ENCODE measurements at regions not wholly inside any gene's neighbourhood (a gene's known extent, or its start where the extent isn't known, plus 50 kb on each side); places are given as distances from the start of the nearest gene placed in this dataset.
"Not testable (repeated sequence)": the region's sequence is repeated elsewhere in the genome, so short reads cannot be mapped to it uniquely, and the experiment has no call there.

- in situ Hi-C loops (cut with HindIII; ENCODE audit: low sequenced_read_pairs) = no loop called here
- DNase-seq (ENCODE audit: low spot score) = no peak
These were observed 78.2 kb downstream of the MSL3 start for GRCh38 chrX:11836284-11836683.

DNA sequence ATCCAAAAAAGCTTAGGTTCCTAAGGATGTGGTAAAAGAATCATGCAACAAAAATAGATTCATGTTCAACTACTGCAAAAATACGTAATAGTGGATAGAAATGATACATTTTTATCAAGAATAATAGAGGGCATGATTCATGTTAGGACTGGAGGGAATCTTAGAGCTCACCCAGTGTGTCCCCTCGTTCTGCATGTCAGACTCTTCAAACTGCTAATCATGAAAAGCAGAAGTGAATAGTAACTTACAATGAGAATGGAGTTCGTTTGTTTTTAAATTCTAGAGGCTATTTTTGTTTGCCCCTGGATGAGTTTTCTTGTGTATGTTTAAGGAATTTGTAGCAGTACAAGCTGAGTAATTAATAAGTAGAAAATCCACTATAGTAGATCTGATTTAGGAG is 79.4 kb downstream of the MSL3 start:
- no peak for DNase-seq (ENCODE audit: low spot score)
- in situ Hi-C loops (cut with HindIII; ENCODE audit: low sequenced_read_pairs) = no loop called here

- no peak for DNase-seq (ENCODE audit: low spot score)
- in situ Hi-C loops (cut with HindIII; ENCODE audit: low sequenced_read_pairs) = no loop called here
These were observed 106.1 kb downstream of the MSL3 start for GRCh38 chrX:11864171-11864570.

DNA sequence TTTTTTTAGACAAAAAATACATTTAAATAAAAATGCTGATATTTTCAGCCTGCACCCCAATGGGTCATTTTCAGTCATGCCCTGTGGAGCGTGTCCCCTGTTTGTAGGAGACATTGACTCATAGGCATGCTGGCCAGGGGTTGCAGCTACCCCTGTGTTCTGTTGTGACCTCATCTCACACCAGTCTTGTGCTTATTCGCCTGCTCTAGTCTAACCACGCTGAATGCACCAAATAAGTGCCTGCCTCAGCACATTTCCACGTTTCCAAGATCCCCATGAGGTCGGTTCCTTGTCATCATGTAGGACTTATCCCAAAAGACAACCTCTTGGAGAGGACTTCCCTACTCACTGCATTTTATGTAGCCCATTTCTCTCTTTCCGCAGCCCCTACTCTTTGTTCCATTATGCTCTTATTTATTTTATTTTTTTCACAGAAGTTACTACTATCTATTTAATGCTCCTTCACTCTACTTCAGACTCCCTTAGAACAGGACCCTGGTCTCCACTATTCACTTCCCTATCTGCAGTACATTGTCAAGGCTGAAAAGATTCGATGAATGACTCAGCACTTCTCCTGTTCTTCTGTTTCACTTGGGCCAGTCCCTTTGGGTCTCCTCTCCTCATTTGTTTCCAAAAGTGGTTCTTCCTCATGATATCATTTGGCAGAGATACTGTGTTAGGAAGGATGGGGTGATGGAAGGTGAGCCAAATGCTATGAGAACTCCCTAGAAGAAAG is 109.7 kb downstream of the MSL3 start:
- in situ Hi-C loops (cut with HindIII; ENCODE audit: low sequenced_read_pairs) = no loop called here
- DNase-seq (ENCODE audit: low spot score) = no peak

DNA sequence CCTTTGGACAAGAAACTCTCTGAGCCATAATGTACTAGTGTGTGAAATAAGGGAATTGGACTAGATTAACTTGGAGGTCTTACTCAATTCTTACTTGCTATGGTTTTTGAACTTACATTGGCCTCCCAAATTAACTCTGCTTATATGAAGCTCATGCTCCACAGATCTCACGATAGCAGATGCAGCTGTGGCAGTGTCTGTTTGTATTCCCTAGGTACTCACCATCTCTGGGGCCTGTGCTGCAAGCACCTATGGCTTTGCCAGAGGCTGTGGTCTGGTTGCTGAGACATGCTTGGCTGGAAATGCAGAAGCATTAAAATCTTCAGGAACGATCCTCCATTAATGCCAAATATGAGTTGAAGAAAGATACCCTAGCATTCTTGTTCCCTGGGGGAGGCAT is 112.8 kb downstream of the MSL3 start:
- no peak for DNase-seq (ENCODE audit: low spot score)
- in situ Hi-C loops (cut with HindIII; ENCODE audit: low sequenced_read_pairs) = no loop called here

- in situ Hi-C loops (cut with HindIII; ENCODE audit: low sequenced_read_pairs) = no loop called here
These were observed 123.6 kb downstream of the MSL3 start for GRCh38 chrX:11881485-11882170.

GRCh38 chrX:11886745-11887144 is 128.7 kb downstream of the MSL3 start:
- in situ Hi-C loops (cut with HindIII; ENCODE audit: low sequenced_read_pairs) = no loop called here
- DNase-seq (ENCODE audit: low spot score) = no peak

More at GRCh38 chrX:11881485-11882170, 123.6 kb downstream of the MSL3 start:
- no peak for DNase-seq (ENCODE audit: low spot score)

DNA sequence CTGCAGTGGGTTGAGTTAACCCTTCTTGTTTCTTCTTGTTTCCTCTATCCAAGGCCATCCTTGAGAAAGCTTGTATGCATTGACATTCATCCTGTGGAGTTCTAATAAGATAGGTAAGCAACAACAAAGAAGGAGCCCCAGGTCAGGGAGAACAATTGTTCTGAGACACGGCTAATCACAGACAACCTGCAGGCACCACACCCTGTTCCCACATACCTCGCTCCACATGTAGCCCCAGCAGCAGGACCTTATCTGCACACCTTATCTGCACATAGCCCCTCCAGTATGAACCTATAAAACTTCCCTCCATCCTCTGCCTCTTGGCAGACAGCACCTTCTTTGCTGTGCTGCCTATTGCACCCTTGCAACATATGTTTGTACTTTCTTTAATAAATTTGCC is 129.1 kb downstream of the MSL3 start:
- in situ Hi-C loops (cut with HindIII; ENCODE audit: low sequenced_read_pairs) = no loop called here
- no peak for DNase-seq (ENCODE audit: low spot score)

- in situ Hi-C loops (cut with HindIII; ENCODE audit: low sequenced_read_pairs) = no loop called here
- DNase-seq (ENCODE audit: low spot score) = no peak
These were observed 130.4 kb downstream of the MSL3 start for GRCh38 chrX:11888421-11888820.

DNA sequence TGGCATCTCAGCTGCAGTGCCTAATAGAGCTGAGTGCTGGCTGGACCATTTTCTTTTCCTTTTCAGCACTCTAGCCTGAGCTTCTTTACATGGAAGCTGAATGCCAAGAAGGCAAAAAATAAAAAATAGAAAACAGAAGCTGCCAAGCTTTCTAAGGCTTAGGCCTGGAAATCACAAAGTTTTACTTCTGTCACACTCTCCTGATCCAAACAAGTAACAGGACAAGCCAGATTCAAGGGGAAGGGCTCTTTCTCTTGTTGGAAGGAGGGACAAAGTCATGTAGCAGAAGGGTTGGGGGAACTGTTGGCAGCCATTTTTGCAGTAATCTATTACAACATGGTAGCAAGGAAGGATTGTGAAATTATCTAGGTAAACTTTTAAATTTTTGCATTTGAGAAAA is 131.8 kb downstream of the MSL3 start:
- in situ Hi-C loops (cut with HindIII; ENCODE audit: low sequenced_read_pairs) = no loop called here
- DNase-seq (ENCODE audit: low spot score) = no peak

- in situ Hi-C loops (cut with HindIII; ENCODE audit: low sequenced_read_pairs) = no loop called here
- peak; percentile 66 for DNase-seq (ENCODE audit: low spot score)
These were observed 132.9 kb downstream of the MSL3 start for GRCh38 chrX:11890836-11891514.

GRCh38 chrX:11893933-11894710 is 136.1 kb downstream of the MSL3 start:
- no peak for DNase-seq (ENCODE audit: low spot score)
- in situ Hi-C loops (cut with HindIII; ENCODE audit: low sequenced_read_pairs) = no loop called here

DNA sequence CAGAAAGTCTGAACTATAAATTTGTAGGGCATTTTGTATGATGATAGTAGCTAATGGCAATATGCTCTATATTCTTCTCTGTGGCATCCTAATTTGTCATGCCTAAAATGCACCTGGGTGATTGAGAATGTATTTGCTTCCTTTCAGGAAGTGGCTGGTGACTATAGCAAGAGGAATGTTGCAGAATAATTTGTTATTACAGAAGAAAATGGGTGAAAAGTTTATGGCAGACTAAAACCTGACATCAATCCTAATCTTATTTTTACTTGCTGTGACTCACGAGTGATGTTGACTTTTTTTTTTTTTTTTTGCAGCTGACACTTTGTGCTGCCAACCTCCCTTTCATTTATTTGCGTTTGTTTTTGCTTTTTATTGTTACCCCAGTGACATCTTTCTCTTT is 141.1 kb downstream of the MSL3 start:
- no peak for DNase-seq (ENCODE audit: low spot score)
- in situ Hi-C loops (cut with HindIII; ENCODE audit: low sequenced_read_pairs) = no loop called here

DNA sequence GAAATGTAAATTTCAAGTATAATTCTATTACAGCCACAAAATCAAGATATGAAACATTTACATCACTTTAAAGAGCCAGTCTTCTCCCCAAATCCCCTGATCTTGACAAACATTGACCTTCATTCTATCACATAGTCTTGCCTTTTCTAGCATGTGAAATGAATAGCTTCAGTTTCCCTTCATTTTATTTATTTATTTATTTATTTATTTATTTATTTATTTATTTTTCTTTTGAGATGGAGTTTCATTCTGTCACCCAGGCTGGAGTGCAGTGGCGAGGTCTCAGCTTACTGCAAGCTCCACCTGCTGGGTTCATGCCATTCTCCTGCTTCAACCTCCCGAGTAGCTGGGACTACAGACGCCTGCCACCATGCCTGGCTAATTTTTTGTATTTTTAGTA is 147.9 kb downstream of the MSL3 start:
- DNase-seq (ENCODE audit: low spot score); in situ Hi-C loops (cut with HindIII; ENCODE audit: low sequenced_read_pairs): not testable (repeated sequence)

DNA sequence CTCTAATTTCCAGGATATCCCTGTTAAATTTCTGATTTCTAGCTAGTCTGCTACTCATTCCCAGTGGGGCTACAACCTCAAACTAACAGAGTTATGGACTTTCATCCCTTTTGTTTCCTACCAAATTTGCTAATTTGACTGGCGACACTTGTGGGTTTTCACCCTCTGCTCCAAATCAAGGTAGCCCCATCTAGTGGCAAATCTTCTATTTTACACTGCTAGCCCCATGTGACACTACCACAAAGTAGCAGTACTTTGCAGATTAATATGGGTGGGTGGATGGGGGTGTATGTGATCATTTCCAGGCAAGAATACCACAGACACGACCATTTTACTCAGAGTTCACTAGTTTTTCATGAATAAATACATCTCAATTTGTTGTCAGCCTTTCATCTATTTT is 150.3 kb downstream of the MSL3 start:
- in situ Hi-C loops (cut with HindIII; ENCODE audit: low sequenced_read_pairs) = no loop called here

DNA sequence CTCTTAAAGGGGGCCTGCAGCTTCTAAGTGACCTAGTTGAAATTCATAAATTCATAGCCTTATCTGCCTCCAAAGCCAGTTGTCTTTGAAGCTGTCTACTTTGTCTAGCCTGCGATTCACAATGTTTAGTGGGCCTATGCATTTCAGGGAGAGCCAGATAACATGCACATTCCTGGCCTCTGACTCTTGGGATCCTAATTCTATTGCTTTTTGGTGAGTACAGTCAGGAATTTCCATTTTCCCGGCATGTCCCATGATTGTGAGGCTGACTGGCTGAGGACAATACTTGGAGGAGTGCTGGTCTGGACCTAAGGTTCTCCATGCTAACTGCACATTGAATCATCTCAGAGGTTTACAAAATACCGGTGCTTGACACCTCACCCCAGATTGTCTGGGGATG is 155.0 kb downstream of the MSL3 start:
- in situ Hi-C loops (cut with HindIII; ENCODE audit: low sequenced_read_pairs) = no loop called here
- DNase-seq (ENCODE audit: low spot score) = no peak

More for the DNA sequence above, 150.3 kb downstream of the MSL3 start:
- peak; percentile 0 for DNase-seq (ENCODE audit: low spot score)

GRCh38 chrX:11929476-11929875 is 171.4 kb downstream of the MSL3 start:
- in situ Hi-C loops (cut with HindIII; ENCODE audit: low sequenced_read_pairs) = no loop called here
- DNase-seq (ENCODE audit: low spot score) = no peak

DNA sequence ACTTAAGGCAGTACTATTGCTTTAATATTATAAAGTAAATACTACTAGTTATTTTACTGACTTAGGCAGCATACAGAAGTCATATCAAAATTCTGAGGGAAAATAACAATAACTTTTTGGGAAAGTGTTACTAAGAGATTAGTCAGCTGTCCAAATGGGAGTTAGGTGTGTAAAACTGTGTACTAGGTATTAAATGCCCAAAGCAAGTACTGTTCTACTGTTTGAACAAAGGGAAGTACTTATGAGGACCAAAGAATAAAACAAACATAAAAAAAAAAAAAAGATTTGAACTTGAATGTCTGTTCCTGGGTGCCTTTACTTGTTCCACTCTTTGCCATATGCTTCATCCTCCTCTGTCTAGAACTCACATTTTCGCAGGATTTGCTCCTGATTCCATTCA is 174.4 kb downstream of the MSL3 start:
- in situ Hi-C loops (cut with HindIII; ENCODE audit: low sequenced_read_pairs) = no loop called here

GRCh38 chrX:11934089-11934488 is 176.1 kb downstream of the MSL3 start:
- in situ Hi-C loops (cut with HindIII; ENCODE audit: low sequenced_read_pairs) = no loop called here
- DNase-seq (ENCODE audit: low spot score) = no peak

More for the DNA sequence above, 174.4 kb downstream of the MSL3 start:
- DNase-seq (ENCODE audit: low spot score) = no peak

DNA sequence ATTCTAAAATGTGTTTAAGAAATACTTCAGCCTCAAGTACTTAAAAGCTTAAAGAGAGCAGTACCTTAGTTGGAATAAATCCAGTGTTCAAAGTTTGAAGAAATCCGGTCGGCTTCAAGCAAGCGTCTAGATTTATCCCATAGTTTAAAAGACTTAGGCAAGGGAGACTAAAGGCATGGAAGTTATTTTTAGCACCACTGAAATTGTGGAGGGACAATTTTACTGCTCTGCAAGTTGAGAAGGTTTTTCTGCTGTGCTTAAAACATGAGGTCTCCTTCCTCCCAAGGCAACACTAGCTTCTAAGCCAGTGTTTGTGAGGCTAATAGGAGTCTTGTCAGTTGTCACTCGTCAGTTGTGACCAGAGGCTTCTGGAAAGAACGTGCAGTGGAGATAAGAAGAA is 183.5 kb downstream of the MSL3 start:
- DNase-seq (ENCODE audit: low spot score) = no peak
- in situ Hi-C loops (cut with HindIII; ENCODE audit: low sequenced_read_pairs) = no loop called here

Data from G401 (cell line).